Brain microvascular endothelial cell (primary cell): ENCODE measurements at regions not wholly inside any gene's neighbourhood (a gene's known extent, or its start where the extent isn't known, plus 50 kb on each side); places are given as distances from the start of the nearest gene placed in this dataset.

Source experiments
- DNase-seq: peaks from one replicate; pipeline ENCODE4 v3.0.0-alpha.2; 2020
- H3K27ac ChIP-seq: fragments of 250-450 bp; sonication (Bioruptor Pico); 2 replicates; pipeline ENCODE4 v1.5.1; 2020; ENCODE audit warnings: mild to moderate bottlenecking, moderate library complexity
- H3K27me3 ChIP-seq: fragments of 250-450 bp; sonication (Bioruptor Pico); replicated peaks from 2 replicates; pipeline ENCODE4 v1.5.1; 2020; ENCODE audit warnings: mild to moderate bottlenecking
- H3K36me3 ChIP-seq: fragments of 250-450 bp; sonication (Bioruptor Pico); replicated peaks from 2 replicates; pipeline ENCODE4 v1.5.1; 2020; ENCODE audit warnings: mild to moderate bottlenecking
- H3K4me3 ChIP-seq: 2 replicates; pipeline ENCODE4 v1.5.1; 2011; ENCODE audit warnings: low read depth, mild to moderate bottlenecking, control low read depth, low read length, moderate library complexity
- in situ Hi-C: cut with HindIII; loops from 2 replicates; pipeline ENCODE4 v1.10.0; 2017; ENCODE audit warnings: low sequenced_read_pairs, low pct_ligation_motif_present
- TF ChIP-seq, protein P1 (sequence below): IDR thresholded peaks from 2 replicates; pipeline ENCODE4 v1.5.1; 2011; ENCODE audit warnings: low read depth, mild to moderate bottlenecking, moderate library complexity, low read length, control low read depth, inconsistent platforms; ENCODE audit errors: missing control alignments

DNA sequence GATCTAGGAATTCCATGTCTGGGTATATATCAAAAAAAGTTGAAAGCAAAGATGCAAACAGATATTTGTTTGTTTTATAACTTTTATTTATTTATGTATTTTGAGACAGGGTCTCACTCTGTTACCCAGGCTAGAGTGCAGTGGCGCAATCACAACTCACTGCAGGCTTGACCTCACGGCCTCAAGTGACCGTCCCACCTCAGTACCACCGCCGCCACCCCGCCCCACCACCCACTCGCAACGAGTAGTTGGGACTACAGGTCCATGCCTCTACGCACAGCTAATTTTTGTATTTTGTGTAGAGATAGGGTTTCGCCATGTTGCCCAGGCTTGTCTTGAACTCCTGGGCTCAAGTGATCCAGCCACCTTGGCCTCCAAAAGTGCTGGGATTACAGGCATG lies 66.5 kb upstream of the KTN1 start:
- Histone ChIP-seq H3K36me3 (no peaks in the 10 kb centered on the region), H3K27ac (no peak overlapping the region), H3K27me3 (no peaks in the 10 kb centered on the region), H3K4me3 (no peak overlapping the region)
- DNase-seq: no peak
- in situ Hi-C loops: no loop called here
- TF ChIP-seq, protein P1, sequence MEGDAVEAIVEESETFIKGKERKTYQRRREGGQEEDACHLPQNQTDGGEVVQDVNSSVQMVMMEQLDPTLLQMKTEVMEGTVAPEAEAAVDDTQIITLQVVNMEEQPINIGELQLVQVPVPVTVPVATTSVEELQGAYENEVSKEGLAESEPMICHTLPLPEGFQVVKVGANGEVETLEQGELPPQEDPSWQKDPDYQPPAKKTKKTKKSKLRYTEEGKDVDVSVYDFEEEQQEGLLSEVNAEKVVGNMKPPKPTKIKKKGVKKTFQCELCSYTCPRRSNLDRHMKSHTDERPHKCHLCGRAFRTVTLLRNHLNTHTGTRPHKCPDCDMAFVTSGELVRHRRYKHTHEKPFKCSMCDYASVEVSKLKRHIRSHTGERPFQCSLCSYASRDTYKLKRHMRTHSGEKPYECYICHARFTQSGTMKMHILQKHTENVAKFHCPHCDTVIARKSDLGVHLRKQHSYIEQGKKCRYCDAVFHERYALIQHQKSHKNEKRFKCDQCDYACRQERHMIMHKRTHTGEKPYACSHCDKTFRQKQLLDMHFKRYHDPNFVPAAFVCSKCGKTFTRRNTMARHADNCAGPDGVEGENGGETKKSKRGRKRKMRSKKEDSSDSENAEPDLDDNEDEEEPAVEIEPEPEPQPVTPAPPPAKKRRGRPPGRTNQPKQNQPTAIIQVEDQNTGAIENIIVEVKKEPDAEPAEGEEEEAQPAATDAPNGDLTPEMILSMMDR: no peak

DNA sequence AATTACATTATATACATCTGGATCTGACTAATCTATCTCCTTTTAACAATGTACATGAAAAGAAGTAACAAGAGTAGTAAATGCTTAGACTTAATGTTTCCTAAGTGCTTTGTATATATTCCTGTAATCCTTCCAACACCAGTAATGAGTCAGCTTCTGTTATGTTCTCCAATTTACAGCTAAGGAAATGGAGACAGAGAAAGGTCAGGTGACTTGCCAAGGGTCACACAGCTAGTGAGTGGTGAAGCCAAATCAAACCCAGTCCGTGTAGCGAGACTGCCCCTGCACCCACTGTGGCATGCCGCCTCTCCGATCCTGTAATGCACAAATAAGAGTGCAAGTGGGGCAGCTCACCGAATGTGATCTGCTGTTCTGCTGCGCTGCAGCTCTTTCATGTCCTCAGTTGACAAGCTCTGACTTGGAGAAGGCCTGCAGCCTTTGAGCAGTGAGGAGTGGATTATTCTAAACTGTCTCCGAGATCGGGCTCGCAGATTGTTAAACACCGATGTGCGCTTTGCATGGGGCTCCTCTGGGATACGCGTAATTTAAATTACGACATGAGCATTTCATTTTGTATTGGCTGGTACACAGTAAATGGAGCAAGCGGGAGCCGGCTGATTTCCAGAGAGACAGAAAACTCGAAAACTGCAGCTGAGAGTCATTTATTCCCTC lies 65.1 kb upstream of the KTN1 start:
- Histone ChIP-seq H3K4me3 (no peak overlapping the region), H3K36me3 (no peaks in the 10 kb centered on the region), H3K27ac (no peak overlapping the region), H3K27me3 (no peaks in the 10 kb centered on the region)
- in situ Hi-C loops: no loop called here
- TF ChIP-seq, protein P1: no peak
- peak; percentile 32 for DNase-seq

DNA sequence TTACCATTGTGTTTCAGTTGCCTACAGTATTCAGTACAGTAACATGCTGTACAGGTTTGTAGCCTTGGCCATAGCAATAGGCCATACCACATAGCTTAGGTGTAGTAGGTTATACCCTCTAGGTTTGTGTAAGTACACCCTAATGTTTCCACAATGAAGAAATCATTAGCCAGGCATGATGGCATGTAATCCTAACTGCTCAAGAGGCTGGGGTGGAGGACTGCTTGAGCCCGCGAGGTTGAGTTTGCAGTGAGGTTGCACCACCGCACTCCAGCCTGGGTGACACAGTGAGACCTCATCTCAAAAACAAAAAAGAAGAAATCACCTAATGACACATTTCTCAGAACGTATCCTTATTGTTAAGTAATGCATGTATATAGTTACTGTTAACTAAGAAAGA lies 63.2 kb upstream of the KTN1 start:
- Histone ChIP-seq H3K4me3 (no peak overlapping the region), H3K36me3 (no peaks in the 10 kb centered on the region), H3K27ac (no peak overlapping the region), H3K27me3 (no peaks in the 10 kb centered on the region)
- in situ Hi-C loops: no loop called here
- TF ChIP-seq, protein P1: no peak
- no peak for DNase-seq

DNA sequence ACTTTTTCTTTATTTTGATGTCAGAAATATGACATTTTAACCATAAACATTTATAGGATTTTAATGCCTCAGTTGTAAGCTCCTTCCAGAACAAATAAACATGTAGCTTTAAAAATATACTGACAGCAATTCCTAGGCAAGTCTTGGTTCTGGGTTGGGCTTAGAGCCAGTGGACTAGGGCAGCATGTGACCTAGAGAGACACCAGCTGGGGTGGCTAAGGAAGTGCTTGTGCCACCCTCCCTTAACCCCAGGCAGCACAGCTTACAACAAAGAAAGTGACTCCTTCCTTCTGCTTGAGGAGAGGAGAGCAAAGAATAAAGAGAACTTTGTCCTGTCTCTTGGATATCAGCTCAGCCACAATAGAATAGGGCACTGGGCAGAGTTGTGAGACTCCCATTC lies 61.6 kb upstream of the KTN1 start:
- no peaks in the 10 kb centered on the region for H3K27me3 ChIP-seq
- no peaks in the 10 kb centered on the region for H3K36me3 ChIP-seq
- in situ Hi-C loops: no loop called here
- no peak overlapping the region for H3K27ac ChIP-seq
- no peak for DNase-seq
- TF ChIP-seq, protein P1: no peak
- H3K4me3 ChIP-seq: no peak overlapping the region

DNA sequence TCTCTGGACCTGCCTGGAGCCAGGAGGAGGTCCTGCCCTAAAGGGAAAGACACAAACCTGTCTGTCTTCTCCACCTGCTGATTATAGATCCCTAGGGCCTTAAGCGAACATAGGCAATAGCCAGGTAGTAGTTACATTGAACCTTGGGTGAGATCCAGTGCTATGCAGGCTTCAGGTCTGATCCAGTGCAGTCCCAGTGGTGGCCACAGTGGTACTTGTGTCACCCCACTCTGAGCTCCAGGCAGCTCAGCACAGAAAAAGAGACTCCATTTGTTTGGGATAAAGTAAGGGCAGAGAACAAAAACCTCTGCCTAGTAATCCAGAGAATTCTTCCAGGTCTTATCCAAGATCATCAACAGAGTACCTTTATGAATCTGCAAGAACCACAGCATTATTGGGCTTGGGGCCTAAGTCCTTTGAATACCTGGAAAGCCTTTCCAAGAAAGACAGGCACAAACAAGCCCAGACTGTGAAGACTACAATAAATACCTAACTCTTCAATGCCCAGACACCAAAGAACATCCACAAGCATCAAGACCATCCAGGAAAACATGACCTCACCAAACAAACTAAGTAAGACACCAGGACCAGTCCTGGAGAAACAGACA lies 60.4 kb upstream of the KTN1 start:
- in situ Hi-C loops: no loop called here
- Histone ChIP-seq H3K4me3 (no peak overlapping the region), H3K27ac (no peak overlapping the region), H3K27me3 (no peaks in the 10 kb centered on the region), H3K36me3 (no peaks in the 10 kb centered on the region)
- TF ChIP-seq, protein P1: peak; percentile 3
- DNase-seq: no peak

DNA sequence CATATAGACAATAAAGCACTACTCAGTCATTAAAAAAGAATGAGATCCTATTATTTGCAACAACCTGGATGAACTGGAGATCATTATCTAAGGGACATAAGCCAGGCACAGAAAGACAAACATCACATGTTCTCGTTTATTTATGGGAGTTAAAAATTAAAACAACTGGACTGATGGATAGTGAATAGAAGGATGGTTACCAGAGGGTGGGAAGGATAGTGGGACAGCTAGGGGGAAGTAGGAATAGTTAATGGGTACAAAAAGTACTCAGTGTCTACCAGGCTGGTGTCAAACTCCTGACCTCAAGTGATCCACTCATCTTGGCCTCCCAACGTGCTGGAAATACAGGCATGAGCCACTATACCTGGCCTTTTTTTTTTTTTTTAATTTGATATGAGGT lies 56.7 kb upstream of the KTN1 start:
- Histone ChIP-seq H3K4me3 (no peak overlapping the region), H3K36me3 (no peaks in the 10 kb centered on the region), H3K27me3 (no peaks in the 10 kb centered on the region), H3K27ac (no peak overlapping the region)
- TF ChIP-seq, protein P1: no peak
- in situ Hi-C loops: no loop called here
- DNase-seq: no peak
